HG02798 (cell line): ENCODE measurements at regions not wholly inside any gene's neighbourhood (a gene's known extent, or its start where the extent isn't known, plus 50 kb on each side); places are given as distances from the start of the nearest gene placed in this dataset.

Source experiments
- ATAC-seq: cut with Tn5 transposase; IDR thresholded peaks from one replicate; pipeline ENCODE4 v1.9.1; 2021; ENCODE audit warnings: mild to moderate bottlenecking; ENCODE audit not compliant: unreplicated experiment, poor library complexity

DNA sequence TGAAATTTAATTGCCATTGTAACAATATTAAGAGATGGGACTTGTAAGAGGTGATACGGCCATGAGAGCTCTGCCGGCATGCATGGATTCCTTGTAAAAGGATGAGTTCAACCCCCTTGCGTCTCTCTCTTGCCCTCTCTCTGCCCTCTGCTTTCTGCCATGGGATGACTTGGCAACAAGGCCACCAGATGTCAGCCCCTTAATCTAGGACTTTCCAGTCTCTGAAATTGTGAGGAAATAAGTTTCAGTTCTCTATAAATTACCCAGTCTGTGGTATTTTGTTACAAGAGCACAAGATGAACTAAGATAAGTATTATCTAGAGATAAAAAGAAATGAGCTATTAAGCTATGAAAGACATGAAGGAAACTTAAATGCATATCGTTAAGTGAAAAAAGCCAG lies 145.7 kb upstream of the AHR start:
- ATAC-seq: peak; percentile 65

- no peak for ATAC-seq
These were observed 144.9 kb upstream of the AHR start for GRCh38 chr7:17153536-17153935.

- no peak for ATAC-seq
These were observed 142.9 kb upstream of the AHR start for GRCh38 chr7:17155529-17155928.

GRCh38 chr7:17158261-17158660 lies 140.2 kb upstream of the AHR start:
- no peak for ATAC-seq

- ATAC-seq: peak; percentile 88
These were observed 138.9 kb upstream of the AHR start for GRCh38 chr7:17159500-17160037.

DNA sequence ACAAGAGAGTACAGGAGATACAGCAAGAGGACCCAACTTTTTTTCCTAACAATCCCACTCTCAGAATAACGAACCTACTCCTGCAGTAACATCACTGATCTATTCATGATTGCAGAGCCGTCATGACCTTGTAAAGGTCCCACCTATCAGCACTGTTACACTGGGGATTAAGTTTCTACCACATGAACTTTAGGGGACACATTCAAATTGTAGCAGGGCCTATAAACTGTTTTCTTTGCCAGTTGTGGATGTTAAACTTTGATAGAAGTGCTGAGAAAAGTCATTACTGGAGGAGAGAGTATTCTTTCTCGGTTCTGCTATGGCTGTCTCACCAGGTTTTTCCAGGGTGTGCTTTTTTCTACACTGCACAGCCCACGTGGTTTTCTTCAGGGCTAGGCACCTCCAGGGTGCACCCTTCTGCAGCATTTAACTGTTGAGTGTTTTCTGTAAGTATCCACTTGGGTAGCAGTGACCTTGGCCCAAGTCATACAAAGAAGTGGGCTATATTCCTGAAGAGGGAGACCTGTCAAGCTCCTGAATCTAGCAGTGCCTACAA lies 131.6 kb upstream of the AHR start:
- ATAC-seq: peak; percentile 94

DNA sequence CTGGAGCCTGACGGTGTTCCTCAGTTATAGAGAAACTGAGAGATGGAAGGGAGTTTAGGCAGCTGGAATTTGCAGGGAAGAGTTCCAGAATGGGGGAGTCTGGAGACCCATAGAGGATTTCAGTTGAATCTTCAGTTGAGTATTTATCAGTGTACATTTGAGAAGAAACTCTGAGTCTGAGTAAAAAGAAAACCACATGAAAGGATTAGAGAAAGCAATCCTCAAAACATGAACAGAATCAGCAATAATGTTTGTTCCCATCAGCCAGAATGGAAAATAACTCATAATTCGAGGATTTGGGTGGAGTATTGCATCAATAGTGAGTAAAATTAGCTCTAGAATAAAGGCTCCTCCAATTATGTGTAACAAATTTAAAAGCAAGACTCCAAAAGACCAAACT lies 130.0 kb upstream of the AHR start:
- ATAC-seq: no peak

DNA sequence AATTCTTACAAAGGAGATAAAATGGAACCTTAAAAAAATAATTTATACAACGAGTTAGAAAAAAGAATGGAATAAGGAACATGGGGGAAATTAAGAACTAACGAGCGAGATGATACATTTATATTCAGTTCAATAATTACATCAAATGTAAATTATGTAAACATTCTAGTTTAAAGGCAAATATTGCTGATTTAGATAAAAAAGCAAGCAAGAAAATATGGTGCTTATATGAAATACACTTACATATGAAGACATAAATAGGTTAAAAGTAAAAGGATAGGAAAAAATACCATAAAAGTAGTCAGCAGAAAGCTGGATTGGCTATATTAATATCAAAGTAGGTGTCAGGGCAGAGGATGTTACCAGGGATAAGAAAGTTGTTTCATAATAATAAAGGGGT lies 127.0 kb upstream of the AHR start:
- no peak for ATAC-seq

- ATAC-seq: no peak
These were observed 122.0 kb upstream of the AHR start for GRCh38 chr7:17176371-17177032.

- ATAC-seq: no peak
These were observed 119.9 kb upstream of the AHR start for GRCh38 chr7:17178545-17178944.

DNA sequence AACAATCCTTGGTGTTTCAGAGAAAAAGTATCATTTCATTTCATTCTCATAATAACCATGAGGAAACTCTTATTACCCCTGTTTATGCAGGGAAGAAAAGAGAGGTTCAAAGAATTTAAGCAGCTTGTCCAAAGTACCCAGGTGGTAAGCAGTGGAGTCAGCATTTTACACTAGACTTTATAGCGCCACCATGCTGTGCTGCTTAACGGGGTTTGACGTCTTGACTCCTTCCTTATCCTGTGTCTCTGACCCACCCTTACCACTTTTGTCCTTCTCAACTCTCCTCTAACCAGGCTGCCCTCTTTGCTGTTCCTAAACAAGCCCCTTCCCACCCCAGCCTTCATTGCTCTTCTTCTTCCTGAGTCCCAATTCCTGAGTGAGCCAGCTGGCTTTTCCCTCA lies 117.0 kb upstream of the AHR start:
- no peak for ATAC-seq

GRCh38 chr7:17183630-17184328 lies 114.7 kb upstream of the AHR start:
- ATAC-seq: no peak

- ATAC-seq: peak; percentile 23
These were observed 113.4 kb upstream of the AHR start for GRCh38 chr7:17184805-17185689.

DNA sequence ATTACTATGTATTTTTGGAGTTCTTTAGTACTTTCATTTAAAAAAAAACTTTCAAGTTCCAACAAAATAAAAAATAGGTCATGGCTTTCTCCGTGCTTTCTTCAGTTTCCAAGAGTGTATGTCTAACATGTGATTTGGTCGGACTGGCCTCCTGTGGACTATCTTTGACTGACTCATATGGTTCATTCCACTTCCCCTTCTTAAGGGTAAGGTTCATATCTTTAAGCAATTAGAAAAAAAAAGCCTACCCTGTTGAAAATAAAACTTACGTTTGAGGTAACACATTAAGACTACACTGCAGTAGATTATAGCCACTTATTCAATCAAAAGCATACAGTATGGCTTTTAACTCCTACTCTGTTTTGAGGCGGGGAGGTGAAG lies 112.8 kb upstream of the AHR start:
- ATAC-seq: peak; percentile 98

- ATAC-seq: no peak
These were observed 111.5 kb upstream of the AHR start for GRCh38 chr7:17186745-17187530.

- ATAC-seq: no peak
These were observed 103.8 kb upstream of the AHR start for GRCh38 chr7:17194656-17195055.

DNA sequence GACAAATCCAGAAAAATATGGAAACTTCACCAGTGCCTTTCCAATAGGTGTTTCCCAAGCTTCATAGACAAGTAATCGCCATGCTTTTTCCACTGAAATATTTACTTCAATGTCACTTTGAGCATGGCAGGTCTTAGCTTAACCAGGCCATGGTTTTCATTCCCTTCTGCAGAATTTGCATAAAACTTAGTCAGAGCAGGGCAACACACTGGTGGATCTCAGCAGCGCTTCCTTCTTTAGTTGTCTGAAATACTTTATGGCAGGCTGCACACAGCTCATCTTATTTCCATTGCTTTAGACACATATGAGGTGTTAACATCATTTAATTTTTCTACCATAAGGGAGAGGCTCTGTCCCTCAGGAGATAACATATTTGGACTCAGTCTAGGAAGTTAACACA lies 102.9 kb upstream of the AHR start:
- peak; percentile 85 for ATAC-seq

DNA sequence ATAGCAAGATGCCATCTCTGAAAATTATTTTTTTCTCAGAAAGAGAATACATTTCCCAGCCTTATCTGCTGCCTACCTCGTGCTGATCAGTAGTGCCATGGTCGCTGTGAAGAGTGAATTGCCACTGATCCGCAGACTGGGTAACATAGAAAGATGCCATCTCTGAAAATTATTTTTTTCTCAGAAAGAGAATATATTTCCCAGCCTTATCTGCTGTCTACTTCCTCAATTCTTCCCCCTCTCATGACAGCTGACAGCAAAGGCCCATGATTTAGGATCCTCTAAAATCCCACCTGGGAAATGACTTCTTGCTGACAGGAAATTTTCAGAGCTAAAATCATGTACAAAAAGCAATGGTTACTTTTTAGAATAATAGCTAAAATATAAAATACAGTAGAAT lies 92.5 kb upstream of the AHR start:
- no peak for ATAC-seq

GRCh38 chr7:17206349-17206905 lies 92.0 kb upstream of the AHR start:
- ATAC-seq: no peak

DNA sequence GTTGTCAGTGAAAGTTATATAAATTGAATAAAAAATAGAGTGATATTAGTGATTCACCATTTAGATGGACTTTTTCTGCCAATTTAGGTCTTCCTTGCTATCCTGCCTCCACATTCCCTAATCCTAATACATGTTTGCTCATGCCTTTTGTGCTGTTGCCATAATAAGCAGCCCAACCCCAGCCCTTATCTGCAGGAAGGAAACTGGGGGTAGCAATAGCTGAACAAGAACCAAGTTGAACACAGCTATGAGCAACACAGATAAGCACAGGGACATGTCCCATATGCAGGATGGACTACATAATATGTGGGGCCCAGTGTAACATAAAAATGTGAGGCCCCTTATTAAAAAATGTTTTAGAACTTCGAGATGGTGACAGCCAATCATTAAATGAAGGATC lies 91.2 kb upstream of the AHR start:
- ATAC-seq: no peak
